ENCODE measurements at regions not wholly inside any gene's neighbourhood (a gene's known extent, or its start where the extent isn't known, plus 50 kb on each side); places are given as distances from the start of the nearest gene placed in this dataset.

DNA sequence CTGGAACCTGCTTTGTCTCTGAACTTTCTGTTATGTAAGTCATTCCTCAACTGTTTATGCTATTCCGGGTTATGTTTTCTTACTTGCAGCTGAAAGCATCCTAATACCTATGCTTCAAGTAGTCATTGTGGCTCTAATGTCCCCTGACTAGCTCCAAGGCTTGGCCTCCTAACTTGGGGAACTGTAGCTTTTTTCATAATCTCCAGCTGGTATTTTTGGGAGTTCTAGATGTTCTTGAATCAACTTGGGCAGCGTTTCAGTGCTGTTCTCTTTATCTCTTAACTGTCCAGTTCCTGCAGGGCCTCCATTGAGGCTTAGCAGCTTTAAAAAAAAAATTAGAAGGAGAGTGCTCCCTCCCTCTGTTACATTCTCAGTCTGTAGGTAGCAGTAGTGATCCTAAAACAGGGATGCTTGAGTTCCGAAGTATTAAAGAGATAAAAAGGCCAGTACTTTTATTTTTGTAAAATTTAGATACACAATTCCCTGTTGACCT, 100.0 kb upstream of the ACTBL2 start:
- DNase-seq = no peak

DNA sequence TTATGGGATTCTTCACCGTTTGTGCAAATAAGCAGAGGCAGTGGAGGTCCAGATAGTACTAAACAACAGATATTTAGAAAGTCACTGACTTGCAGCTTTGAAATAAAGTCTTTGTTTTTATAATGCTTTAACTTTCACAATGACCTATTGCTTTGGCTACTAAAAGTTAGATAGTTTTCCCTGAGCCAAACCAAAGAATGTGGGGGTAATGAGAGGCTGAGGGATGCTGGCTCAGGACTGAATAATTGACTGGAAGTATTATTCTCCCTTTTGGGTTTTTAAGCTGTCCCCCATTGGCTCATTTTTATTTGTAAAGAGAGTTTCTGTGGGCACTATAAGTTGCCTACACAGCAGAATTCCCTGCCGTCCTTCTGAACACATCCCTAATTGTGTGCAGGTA, 99.2 kb upstream of the ACTBL2 start:
- DNase-seq = no peak

DNA sequence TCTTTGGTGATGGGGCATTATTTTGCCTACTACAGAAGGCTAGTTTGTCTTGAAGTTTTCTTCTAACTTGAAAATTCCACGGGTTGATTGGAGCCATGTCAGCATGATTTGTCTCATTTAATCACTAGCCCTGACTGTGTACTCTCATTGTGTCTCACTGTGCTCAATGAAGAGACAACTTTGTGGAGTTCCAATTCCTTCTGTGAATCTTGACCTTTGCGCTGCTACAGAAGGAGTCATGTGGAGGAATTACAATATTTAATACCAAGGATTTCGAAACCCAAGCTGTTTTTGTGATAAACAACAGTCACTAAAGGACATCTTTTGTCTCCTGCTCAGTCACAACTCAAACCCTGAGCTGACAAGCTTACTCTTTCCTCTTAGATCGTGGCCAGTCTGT, 98.6 kb upstream of the ACTBL2 start:
- no peak for DNase-seq

DNA sequence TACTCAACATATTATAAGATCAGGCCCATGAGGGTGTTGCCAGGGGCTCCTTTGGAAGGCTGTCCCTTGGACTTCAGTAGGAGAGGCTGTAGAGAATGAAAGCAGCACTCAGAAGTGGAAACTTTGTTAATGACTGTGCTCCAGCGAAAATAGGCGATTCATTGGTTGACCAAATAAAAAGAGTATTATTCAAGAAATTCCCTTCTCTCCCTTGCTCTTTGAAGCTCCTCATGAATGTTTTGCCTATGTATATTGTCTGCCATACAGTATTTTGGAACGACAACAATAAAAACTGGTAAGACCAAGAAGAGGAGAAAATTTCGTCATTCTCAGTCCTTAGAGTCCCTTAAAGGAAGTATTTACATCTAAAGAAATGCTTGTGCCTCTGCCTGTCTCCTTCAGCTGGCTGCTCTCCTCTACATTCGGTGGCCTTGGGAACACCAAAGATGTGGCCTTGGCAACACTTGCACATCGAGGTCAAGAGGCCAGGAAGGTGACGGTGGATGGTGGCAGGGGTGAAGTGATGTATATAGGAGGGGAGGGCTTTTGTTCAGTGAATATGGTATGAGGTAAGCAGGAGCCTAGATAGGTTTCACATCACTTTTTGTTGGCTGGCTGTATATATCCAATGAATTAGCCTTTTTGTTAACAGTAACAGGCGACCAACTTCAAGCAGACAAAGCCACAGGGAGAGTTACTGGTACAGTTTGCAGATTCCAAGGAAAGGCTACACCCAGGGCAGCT, 95.0 kb upstream of the ACTBL2 start:
- DNase-seq = no peak

DNA sequence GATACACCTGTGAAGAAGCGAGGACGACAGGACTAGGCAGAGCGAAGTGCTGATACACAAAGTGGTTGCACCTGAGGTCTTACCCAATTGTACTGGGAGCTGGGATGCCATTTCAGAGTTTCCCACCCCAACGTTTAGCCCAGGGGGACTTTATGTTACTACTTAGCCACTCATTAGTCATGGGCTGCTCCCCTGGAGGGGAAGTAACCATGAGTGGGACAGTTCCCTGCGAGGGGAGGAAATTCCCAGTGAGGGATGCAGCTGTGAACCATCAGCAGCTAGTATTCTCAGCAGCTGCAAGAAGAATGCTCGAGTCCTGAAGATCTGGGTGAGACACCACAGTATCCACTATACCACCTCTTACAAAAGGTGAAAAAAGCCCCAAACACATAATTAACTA, 93.7 kb upstream of the ACTBL2 start:
- no peak for DNase-seq

DNA sequence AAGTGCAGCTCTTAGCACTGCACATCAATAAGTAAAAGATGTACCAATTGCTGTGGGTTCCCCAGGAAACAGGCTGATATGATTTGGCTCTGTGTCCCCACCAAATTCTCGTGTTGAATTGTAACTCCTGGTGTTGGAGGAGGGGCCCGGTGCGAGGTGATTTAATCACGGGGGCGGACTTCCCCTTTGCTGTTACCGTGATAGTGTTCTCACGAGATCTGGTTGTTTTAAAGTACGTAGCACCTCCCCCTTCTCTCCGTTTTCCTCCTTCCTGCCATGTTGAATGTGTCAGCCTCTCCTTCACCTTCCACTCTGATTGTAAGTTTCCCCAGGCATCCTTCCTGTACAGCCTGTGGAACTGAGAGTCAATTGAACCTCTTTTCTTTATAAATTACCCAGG, 93.2 kb upstream of the ACTBL2 start:
- no peak for DNase-seq

DNA sequence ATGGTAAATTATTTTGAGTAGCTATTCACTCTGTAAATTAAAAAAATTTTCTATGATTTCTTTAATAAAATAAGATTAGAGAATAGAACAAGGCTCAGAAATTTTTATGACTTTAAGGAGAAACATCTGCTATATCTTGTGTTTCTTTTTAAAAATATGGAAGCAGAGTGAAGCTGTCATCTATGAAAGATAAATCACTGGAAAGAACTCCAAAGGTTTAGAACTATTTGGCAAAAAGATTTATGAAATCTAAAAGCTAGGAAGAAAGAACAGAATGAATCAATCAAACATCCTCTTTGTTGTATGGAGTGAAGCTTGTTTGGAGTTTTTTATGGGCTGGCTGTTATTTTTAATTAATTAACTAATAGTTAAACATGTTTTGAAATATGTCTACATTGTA, 89.8 kb upstream of the ACTBL2 start:
- DNase-seq = no peak

DNA sequence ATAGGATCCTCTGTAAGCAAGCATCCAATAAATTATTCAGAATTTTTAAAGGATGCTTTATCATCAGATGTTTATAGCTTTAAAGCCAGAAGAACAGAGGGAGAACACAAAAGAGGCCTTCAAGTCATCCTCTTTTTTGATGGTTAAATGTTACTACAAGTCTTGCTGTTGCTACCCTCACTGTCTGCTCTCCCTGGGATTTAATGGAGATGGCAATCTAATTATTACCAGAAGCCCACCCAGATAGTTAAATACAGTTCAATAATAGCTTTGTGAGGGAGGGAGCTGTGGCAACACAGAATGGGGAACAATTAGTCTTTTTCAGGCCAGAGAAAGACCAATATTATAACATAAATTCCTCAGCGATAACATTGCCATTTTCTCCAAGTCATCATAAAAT, 87.0 kb upstream of the ACTBL2 start:
- no peak for DNase-seq

DNA sequence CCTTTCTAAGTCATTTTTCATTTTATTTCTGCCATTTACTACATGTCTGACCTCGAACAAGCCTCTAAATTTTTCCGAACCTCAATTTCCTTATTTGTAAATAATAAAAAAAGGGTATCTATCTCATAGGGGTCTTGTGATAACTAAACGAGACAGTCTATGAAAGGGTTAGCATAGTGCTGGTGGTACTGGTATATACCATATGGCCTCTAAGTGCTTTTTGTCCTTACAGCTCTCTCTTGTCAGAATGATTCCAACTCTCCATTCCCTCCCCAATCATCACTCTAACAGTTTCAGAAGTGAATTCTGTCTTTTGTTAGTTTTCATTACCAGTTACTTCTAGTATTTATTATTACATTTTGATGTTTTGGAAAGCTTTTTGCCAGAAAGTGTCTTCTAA, 85.5 kb upstream of the ACTBL2 start:
- no peak for DNase-seq

DNA sequence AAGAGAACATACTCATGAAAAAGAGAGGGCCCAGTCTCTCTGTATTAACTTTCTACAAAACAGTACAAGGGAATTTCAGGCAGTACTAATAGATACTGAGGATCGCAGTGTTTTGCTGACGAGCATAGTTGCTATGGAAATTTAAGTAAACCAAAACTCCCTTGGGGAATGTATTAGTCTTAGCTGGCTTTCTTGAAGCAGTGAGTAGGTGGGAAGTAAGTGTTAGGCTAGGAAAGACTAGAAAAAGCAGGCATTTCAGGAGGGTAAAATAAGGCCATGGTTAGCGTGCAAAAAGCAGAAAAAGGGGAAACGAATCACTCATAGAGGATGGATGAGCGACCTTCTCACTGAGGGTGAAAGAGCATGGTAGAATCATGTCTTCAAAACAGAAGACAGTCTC, 84.3 kb upstream of the ACTBL2 start:
- peak; percentile 61 for DNase-seq

DNA sequence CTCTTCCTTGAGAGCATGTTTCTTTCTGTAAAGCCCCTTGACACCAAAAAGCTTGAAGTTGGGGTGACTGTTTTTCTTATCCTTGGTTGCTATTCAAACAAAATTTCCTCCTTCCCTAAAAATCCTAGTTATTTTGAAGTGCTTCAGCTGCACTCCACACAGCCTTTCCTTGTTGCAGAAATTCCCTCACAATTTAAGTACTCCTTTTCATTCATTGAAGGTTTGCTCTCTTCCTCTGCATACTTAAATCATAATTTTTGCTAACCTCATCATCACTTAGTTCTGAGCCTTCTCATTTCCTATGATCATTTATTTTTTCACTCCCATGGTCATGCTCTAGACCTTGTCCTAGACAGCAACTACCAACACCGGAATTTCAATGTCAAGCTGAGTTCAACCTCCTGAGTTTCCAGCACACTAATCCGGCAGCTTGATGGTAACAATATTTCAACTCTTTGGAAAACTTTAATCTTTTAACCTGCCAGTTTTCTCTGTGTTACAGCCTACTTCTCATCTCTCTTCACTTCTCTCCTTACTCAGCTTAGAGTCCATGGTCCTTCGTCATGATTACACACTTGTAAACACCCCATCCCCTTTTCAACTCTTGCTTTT, 78.7 kb upstream of the ACTBL2 start:
- no peak for DNase-seq

DNA sequence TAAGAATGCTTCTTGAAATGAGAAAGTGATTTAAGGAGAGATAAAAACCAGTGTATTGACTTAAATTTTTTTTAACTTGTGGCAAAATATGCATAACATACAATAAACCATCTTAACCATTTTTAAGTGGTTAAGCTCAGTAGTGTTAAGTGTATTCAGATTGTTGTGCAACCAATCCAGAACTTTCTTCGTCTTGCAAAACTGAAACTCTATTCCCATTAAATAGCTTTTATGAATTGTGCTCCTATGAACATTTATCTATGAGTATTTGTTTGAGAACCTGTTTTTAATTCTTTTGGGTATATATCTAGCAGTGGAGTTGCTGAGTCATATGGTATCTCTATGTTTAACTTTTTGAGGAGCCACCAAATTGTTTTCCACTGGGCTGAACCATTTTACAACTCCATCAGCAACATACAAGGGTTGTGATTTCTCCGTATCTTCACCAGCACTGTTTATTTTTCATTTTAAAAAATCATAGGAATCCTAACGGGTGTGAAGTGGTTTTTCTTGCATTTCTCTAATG, 76.6 kb upstream of the ACTBL2 start:
- DNase-seq = no peak

DNA sequence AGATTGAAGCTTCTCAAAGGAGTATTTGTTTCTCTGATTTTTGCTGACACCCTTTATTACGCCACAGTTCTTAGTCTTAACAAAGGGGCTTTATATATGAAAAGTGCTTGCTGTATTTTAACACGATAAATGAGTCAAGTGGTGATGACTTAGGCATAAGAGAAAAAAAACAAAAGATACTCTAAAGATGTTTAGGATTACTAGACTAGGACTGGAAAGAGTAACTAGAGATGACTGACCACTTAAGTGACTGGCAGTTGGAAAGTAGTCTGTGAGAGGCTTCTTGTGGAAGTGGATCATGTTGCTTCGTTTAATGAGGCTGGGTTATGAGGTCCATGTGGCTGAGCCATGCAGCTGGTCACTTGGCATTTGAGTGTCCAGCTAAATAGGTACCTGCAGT, 69.4 kb upstream of the ACTBL2 start:
- no peak for DNase-seq

DNA sequence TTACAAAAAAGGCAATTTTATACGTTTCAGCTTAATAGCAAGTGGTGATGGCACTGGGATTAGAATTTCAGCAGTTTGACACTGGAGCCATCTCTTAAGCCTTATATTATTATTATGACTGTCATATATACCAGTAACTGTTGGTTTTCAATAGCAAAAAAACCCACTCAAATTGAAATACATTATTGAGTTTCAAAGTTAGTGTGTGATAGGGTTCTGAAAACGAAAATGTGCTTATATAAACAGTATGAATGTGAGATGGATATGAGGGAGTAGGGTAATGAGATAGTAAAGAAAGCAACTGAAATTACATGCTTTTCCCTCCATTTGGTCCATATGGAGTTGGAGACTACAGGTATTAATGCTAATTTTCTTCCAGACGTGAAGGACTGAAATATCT, 68.6 kb upstream of the ACTBL2 start:
- DNase-seq = no peak

DNA sequence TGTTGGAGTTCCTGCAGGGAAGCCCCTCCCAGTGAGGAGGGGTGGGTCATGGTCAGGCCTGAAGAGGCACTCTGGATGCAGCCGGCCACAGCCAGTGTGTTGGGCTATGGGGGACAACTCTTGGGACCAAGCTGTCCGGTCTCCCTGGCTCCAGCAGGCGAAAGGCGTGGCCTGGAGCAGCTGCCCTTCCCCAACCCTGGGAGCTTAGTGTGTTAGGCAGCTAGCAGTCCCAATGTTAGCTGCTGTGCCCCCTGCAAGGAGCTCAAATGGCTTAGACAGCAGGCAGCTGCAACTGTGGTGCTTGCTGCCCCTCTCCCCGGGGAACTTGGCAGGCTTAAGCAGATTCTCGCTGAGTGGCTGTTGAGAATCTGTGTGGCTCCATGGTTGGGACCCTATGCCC, 67.5 kb upstream of the ACTBL2 start:
- DNase-seq = no peak

DNA sequence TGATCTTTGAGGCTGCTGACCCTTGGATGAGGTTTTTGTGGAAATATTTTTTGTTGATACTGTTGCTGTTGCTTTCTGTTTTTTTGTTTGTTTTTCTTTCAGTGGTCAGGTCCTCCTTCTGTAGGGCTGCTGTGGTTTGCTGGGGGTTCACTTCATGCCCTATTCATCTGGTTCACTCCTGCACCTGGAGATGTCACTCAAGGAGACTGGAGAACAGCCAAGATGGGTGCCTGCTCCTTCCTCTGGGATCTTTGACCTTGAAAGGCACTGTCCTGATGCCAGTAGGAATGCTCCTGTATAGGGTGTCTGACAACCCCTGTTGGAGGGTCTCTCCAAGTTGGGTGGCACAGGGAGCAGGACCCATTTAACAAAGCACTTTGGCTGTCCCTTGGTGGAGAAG, 67.0 kb upstream of the ACTBL2 start:
- DNase-seq = no peak

DNA sequence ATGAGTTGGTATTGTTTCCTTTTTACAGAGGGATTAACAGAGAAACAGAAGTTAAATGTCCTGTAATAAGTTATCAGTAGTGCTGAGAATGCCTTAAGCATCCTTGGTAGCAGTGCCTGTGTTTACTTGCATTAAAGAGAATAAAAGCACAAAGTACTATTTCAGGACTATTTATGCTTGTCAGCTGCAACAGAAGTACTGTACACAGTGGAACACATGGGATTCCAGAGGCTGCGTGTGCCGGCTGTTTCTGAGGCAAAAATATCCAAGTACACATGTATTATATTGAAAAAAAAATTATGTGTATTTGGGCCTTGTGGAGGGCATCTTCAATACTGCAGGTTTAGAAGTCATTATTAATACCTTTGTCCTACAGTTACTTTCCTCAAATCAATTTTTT, 58.2 kb upstream of the ACTBL2 start:
- no peak for DNase-seq

DNA sequence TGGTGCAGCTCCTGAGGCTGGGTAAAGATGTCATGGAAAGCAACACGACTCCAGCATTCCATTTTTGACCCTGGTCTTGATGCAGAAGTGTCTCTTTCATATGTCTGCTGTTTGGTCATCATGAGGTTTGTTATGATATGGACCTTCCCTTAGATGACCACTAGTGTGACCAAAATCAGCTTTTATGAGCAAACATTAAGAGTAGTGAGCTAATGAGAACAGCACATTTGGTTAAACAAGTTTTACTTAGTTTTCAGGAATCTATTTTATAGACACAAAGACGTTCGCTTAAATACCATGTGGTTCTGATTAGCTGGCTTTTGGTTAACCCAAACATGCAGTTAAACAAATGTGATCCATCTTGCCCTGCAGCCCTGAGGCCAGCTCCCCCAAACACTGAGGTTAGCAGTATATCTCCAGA, 56.7 kb upstream of the ACTBL2 start:
- peak; percentile 91 for DNase-seq

DNA sequence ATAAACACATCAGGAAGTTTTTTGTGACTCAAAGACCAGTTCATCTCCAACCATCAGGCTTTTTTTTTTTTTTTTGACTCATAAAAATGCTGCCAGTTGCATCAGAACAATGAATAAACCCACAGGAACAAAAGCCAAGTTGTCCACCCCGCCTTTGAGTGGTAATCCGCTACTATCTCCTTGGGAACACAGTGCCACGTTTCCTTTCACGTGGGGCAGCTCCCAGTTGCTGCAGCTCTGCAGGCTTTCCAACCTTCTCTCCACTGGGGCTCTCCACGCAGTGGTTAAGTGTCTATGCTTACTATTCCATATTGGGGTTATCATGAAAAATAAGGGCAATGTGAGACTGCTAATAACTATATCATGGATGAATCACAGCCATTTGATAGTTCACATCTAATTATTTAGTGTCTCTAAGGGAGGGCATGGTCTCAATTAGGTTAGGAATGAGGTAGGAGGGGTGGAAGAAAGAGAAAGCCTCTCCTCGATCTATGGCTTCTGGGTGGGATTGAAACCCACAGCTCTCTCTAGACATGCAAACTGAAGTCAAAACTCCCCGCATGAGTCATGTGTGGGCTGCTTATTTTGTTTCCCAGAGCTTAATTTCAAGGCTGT, 55.8 kb upstream of the ACTBL2 start:
- peak; percentile 97 for DNase-seq

DNA sequence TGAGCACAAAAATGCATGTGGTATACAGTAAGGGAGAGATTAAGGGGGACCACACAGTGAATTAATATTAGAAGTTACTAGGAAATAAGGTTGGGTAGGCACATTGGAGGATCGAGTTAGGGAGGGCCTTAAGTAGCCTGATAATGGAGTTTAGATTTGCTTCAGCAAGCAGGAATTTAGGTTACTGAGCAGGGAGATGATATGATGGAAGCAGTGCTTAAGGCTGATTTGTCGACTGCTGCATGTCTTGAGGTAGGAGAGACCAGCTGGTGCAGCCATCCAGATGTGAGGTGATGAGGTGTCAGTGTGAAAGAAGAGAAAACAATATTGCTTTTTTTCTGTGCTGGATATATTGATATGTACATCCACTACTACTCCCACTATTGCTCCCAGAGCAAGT, 55.2 kb upstream of the ACTBL2 start:
- DNase-seq = no peak

DNA sequence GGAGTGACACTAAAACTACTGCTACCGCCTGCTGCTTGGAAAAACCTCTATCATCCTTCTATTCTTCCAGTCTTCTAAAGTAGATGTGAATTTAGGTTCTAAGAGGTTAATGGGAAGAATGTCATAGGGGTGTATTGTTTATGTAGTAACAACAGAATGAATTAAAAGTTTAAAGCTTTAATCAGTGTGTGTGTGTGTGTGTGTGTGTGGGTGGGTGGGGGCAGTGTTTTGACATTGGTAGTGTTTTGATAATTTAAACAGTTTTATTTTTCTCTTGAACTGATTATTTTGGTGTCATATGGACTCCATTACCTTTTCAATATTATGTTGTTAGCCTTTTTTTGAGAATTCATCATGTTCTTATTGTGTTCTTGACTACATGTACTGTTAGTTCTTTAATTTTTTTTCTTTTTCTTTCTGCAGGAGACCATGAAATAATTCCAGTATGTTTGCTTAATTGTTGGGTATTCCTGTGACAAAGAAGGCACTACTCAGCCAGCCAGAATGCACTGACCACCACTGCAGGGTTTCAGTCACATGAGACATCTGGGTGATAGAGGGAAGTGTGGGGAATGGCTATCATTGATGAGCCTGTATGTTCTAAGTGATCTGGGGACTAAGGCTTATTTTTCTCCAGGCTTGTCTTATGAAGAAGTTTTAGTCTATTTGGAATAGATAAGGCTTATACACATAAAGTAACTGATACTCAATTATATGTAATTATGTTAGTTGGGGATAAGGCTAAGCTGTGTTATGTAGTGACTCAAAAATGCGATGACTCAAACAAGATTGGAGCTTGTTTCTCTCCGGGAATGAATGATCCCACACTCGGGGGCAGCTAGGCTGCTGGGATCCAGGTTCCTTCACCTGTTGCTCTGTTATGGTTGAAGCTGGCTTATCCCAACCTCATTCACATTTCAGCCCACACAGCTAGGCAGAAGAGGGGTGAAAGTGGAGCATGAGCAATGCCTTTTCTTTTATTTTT, 50.2 kb upstream of the ACTBL2 start:
- DNase-seq = peak; percentile 52

All from fibroblast of skin of abdomen (primary cell).